ENCODE measurements at regions not wholly inside any gene's neighbourhood (a gene's known extent, or its start where the extent isn't known, plus 50 kb on each side); places are given as distances from the start of the nearest gene placed in this dataset.

- Mint-ChIP-seq H3K27ac (no peak overlapping the region), H3K36me3 (ENCODE audit: low read depth) (no peaks in the 10 kb centered on the region), H3K9me3 (peaks cover 12% of the 10 kb centered on the region), H3K27me3 (ENCODE audit: low read depth, poor library complexity) (peaks cover 3% of the 10 kb centered on the region), H3K4me1 (no peaks in the 10 kb centered on the region), H3K4me3 (no peak overlapping the region)
- DNase-seq, result no peak
- no peak for TF ChIP-seq CTCF (IDR thresholded peaks at IDR 0.05)
Measured at GRCh38 chr10:8752146-8752843, 697.8 kb downstream of the GATA3 start.

GRCh38 chr10:8758029-8758428 is 703.5 kb downstream of the GATA3 start:
- Mint-ChIP-seq H3K4me1 (no peaks in the 10 kb centered on the region), H3K4me3 (no peak overlapping the region), H3K27me3 (ENCODE audit: low read depth, poor library complexity) (peaks cover 6% of the 10 kb centered on the region), H3K9me3 (peaks cover 12% of the 10 kb centered on the region), H3K36me3 (ENCODE audit: low read depth) (no peaks in the 10 kb centered on the region), H3K27ac (no peak overlapping the region)
- no peak for DNase-seq
- TF ChIP-seq CTCF (IDR thresholded peaks at IDR 0.05), result no peak

- DNase-seq, result no peak
- Mint-ChIP-seq H3K4me3 (no peak overlapping the region), H3K4me1 (peaks cover 25% of the 10 kb centered on the region), H3K36me3 (ENCODE audit: low read depth) (no peaks in the 10 kb centered on the region), H3K9me3 (no peaks in the 10 kb centered on the region), H3K27ac (no peak overlapping the region), H3K27me3 (ENCODE audit: low read depth, poor library complexity) (peaks cover 6% of the 10 kb centered on the region)
- no peak for TF ChIP-seq CTCF (IDR thresholded peaks at IDR 0.05)
Measured at GRCh38 chr10:8766899-8767298, 712.4 kb downstream of the GATA3 start.

GRCh38 chr10:8767591-8767990 is 713.1 kb downstream of the GATA3 start:
- Mint-ChIP-seq H3K4me3 (no peak overlapping the region), H3K4me1 (peaks cover 25% of the 10 kb centered on the region), H3K36me3 (ENCODE audit: low read depth) (no peaks in the 10 kb centered on the region), H3K27me3 (ENCODE audit: low read depth, poor library complexity) (peaks cover 6% of the 10 kb centered on the region), H3K27ac (no peak overlapping the region), H3K9me3 (no peaks in the 10 kb centered on the region)
- TF ChIP-seq CTCF (IDR thresholded peaks at IDR 0.05), result no peak
- no peak for DNase-seq

GRCh38 chr10:8768341-8768740 is 713.9 kb downstream of the GATA3 start:
- H3K36me3 Mint-ChIP-seq (ENCODE audit: low read depth), result no peaks in the 10 kb centered on the region
- H3K4me1 Mint-ChIP-seq, result peaks cover 25% of the 10 kb centered on the region
- no peaks in the 10 kb centered on the region for H3K9me3 Mint-ChIP-seq
- no peak for DNase-seq
- TF ChIP-seq CTCF (IDR thresholded peaks at IDR 0.05), result no peak
- H3K4me3 Mint-ChIP-seq, result no peak overlapping the region
- no peak overlapping the region for H3K27ac Mint-ChIP-seq
- peaks cover 6% of the 10 kb centered on the region for H3K27me3 Mint-ChIP-seq (ENCODE audit: low read depth, poor library complexity)

GRCh38 chr10:8768852-8769251 is 714.4 kb downstream of the GATA3 start:
- no peak overlapping the region for H3K4me3 Mint-ChIP-seq
- TF ChIP-seq CTCF (IDR thresholded peaks at IDR 0.05), result no peak
- peaks cover 6% of the 10 kb centered on the region for H3K27me3 Mint-ChIP-seq (ENCODE audit: low read depth, poor library complexity)
- no peak overlapping the region for H3K27ac Mint-ChIP-seq
- no peak for DNase-seq
- peaks cover 25% of the 10 kb centered on the region for H3K4me1 Mint-ChIP-seq
- no peaks in the 10 kb centered on the region for H3K36me3 Mint-ChIP-seq (ENCODE audit: low read depth)
- H3K9me3 Mint-ChIP-seq, result no peaks in the 10 kb centered on the region

Measured in nephron progenitor cell (in vitro differentiated cells).